HEK293T (cell line): ENCODE measurements at regions not wholly inside any gene's neighbourhood (a gene's known extent, or its start where the extent isn't known, plus 50 kb on each side); places are given as distances from the start of the nearest gene placed in this dataset.

Source experiments
- ARNT ChIP-seq: fragments of 450-650 bp; IDR thresholded peaks from 2 replicates; pipeline ENCODE4 v1.6.1; 2017; ENCODE audit warnings: mild to moderate bottlenecking
- FOXK2 ChIP-seq: fragments of 450-650 bp; IDR thresholded peaks from 2 replicates; pipeline ENCODE4 v1.6.1; 2016; ENCODE audit warnings: mild to moderate bottlenecking
- FOXM1 ChIP-seq: fragments of 450-650 bp; IDR thresholded peaks from 2 replicates; pipeline ENCODE4 v1.6.1; 2017; ENCODE audit warnings: mild to moderate bottlenecking, borderline replicate concordance
- NFRKB ChIP-seq: fragments of 450-650 bp; IDR thresholded peaks from 2 replicates; pipeline ENCODE4 v1.6.1; 2016; ENCODE audit warnings: mild to moderate bottlenecking, moderate library complexity
- SUZ12 ChIP-seq: fragments of 450-650 bp; IDR thresholded peaks from 2 replicates; pipeline ENCODE4 v1.6.1; 2016; ENCODE audit warnings: mild to moderate bottlenecking
- TARDBP ChIP-seq: fragments of 450-650 bp; IDR thresholded peaks from 2 replicates; pipeline ENCODE4 v1.6.1; 2016

- TF ChIP-seq FOXM1 (no peak), ARNT (no peak), FOXK2 (no peak), NFRKB (no peak), SUZ12 (no peak), TARDBP (no peak)
These were observed 59.7 kb upstream of the TNFSF4 start for GRCh38 chr1:173266841-173267240.
